GM12892 (cell line): ENCODE measurements at regions not wholly inside any gene's neighbourhood (a gene's known extent, or its start where the extent isn't known, plus 50 kb on each side); places are given as distances from the start of the nearest gene placed in this dataset.

Experiments used
- POLR2A ChIP-seq: IDR thresholded peaks from 2 replicates; pipeline ENCODE4 v1.6.1; 2011; ENCODE audit warnings: low read depth, low read length, control low read depth
- POLR2AphosphoS5 ChIP-seq: IDR thresholded peaks from 2 replicates; pipeline ENCODE4 v1.6.1; 2011; ENCODE audit warnings: low read depth, low read length, control low read depth
- TAF1 ChIP-seq: IDR thresholded peaks from 2 replicates; pipeline ENCODE4 v1.6.1; 2011; ENCODE audit warnings: low read depth, mild to moderate bottlenecking, control low read depth, low read length, borderline replicate concordance

GRCh38 chr9:71361357-71361756 is 239.9 kb upstream of the TRPM3 start:
- TF ChIP-seq POLR2A: no peak
- TF ChIP-seq POLR2AphosphoS5: no peak
- no peak for TF ChIP-seq TAF1
